ENCODE measurements at regions not wholly inside any gene's neighbourhood (a gene's known extent, or its start where the extent isn't known, plus 50 kb on each side); places are given as distances from the start of the nearest gene placed in this dataset.
A peak's percentile ranks its signal among the peaks of the same experiment; 100 is the strongest.

GRCh38 chr6:163897669-163898068 lies 483.2 kb downstream of the QKI start:
- WGBS, 2 donors = 82 to 96% methylated on average over 4 of the region's 4 CpGs
- Histone ChIP-seq H3K27ac (no peak overlapping the region), H3K4me1 (peaks cover 0 to 5% (median 0%) of the 10 kb centered on the region in 4 donors), H3K36me3 (no peaks in the 10 kb centered on the region), H3K9me3 (no peaks in the 10 kb centered on the region), H3K27me3 (no peaks in the 10 kb centered on the region), H3K4me3 (no peak overlapping the region)
- TF ChIP-seq EP300 (IDR thresholded peaks at IDR 0.05) (no peak), CTCF (IDR thresholded peaks at IDR 0.05) (no peak), POLR2A (IDR thresholded peaks at IDR 0.05) (no peak)
- DNase-seq (ENCODE audit: low spot score in 2 of 2) = no peak

DNA sequence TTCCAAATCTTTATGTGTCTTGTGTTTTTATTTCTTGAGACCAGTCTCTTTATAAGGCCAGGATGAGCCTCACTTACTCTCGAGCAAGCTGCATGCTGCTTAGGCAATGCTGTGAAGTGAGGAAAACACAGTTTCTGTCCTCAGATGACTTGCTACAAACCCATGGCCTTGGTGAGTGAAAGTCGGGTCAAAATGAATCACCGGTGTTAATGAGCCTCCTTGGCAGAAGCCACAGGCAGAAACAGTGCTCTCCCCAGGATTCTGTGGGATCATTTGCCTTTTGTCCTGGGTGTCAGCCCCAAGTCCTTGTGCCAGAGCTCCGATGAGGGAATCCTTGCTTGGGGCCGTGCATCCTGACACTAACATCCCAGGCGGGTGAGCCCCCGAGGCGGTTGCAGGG lies 482.5 kb downstream of the QKI start:
- TF ChIP-seq CTCF (IDR thresholded peaks at IDR 0.05) (no peak), EP300 (IDR thresholded peaks at IDR 0.05) (peak in 1 of 2 donors; percentile 40), POLR2A (IDR thresholded peaks at IDR 0.05) (no peak)
- Histone ChIP-seq H3K27ac (peak overlapping the region in 1 of 4 donors; percentile 18), H3K27me3 (no peaks in the 10 kb centered on the region), H3K36me3 (no peaks in the 10 kb centered on the region), H3K4me3 (no peak overlapping the region), H3K4me1 (peaks cover 0 to 5% (median 0%) of the 10 kb centered on the region in 4 donors), H3K9me3 (no peaks in the 10 kb centered on the region)
- DNase-seq (ENCODE audit: low spot score in 2 of 2) = peak in 1 of 2 donors; percentile 31
- WGBS, 2 donors = 63 to 67% methylated on average over 8 of the region's 8 CpGs

- no peak for DNase-seq (ENCODE audit: low spot score in 2 of 2)
- H3K27me3 ChIP-seq = no peaks in the 10 kb centered on the region
- H3K9me3 ChIP-seq = no peaks in the 10 kb centered on the region
- H3K4me1 ChIP-seq = peaks cover 0 to 5% (median 0%) of the 10 kb centered on the region in 4 donors
- H3K4me3 ChIP-seq = no peak overlapping the region
- H3K36me3 ChIP-seq = no peaks in the 10 kb centered on the region
- TF ChIP-seq CTCF (IDR thresholded peaks at IDR 0.05) (no peak), EP300 (IDR thresholded peaks at IDR 0.05) (no peak), POLR2A (IDR thresholded peaks at IDR 0.05) (no peak)
- no peak overlapping the region for H3K27ac ChIP-seq
Observed at GRCh38 chr6:163895162-163895561, 480.6 kb downstream of the QKI start.

DNA sequence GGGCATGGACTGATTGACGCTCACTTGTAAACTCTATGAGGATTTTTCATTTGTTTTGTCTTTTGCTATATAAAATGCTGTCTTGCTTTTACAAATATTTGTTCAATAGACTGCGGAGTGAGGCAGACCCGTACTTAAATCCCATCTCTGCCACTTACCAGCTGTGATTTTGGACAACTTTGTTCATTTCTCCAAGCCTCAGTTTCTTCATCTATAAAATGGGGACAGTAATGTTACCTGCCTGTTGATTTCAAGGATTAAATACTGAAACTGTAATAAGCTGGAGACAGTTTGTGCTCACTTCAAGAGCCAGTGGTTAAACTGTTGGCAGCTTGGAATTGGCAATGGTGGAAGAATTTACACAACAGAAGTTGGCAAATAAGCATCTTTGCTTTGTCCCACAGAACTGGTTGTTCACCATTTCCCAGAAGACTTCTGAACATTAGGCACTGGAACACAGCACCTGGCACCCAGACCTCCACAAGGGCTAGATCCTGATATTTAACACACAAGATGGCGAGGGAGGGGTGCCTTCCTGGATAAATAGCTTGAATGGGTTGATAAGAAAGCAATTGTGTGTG lies 479.2 kb downstream of the QKI start:
- no peaks in the 10 kb centered on the region for H3K36me3 ChIP-seq
- WGBS, 2 donors = 93 to 96% methylated on average over 4 of the region's 4 CpGs
- H3K27me3 ChIP-seq = no peaks in the 10 kb centered on the region
- no peak for DNase-seq (ENCODE audit: low spot score in 2 of 2)
- H3K4me1 ChIP-seq = peaks cover 0 to 5% (median 0%) of the 10 kb centered on the region in 4 donors
- H3K4me3 ChIP-seq = no peak overlapping the region
- no peak for TF ChIP-seq EP300 (IDR thresholded peaks at IDR 0.05)
- TF ChIP-seq CTCF (IDR thresholded peaks at IDR 0.05) = no peak
- no peak for TF ChIP-seq POLR2A (IDR thresholded peaks at IDR 0.05)
- no peak overlapping the region for H3K27ac ChIP-seq
- no peaks in the 10 kb centered on the region for H3K9me3 ChIP-seq

GRCh38 chr6:163892824-163893561 lies 478.5 kb downstream of the QKI start:
- Histone ChIP-seq H3K36me3 (no peaks in the 10 kb centered on the region), H3K27me3 (no peaks in the 10 kb centered on the region), H3K4me3 (no peak overlapping the region), H3K9me3 (no peaks in the 10 kb centered on the region), H3K4me1 (peaks cover 0 to 5% (median 0%) of the 10 kb centered on the region in 4 donors), H3K27ac (no peak overlapping the region)
- TF ChIP-seq POLR2A (IDR thresholded peaks at IDR 0.05) = no peak
- TF ChIP-seq CTCF (IDR thresholded peaks at IDR 0.05) = no peak
- TF ChIP-seq EP300 (IDR thresholded peaks at IDR 0.05) = no peak
- no peak for DNase-seq (ENCODE audit: low spot score in 2 of 2)
- 91% methylated on average over 12 of the region's 12 CpGs for WGBS, 2 donors

Data from tibial nerve (tissue), 4 donors.